Keratinocyte (primary cell): ENCODE measurements at regions not wholly inside any gene's neighbourhood (a gene's known extent, or its start where the extent isn't known, plus 50 kb on each side); places are given as distances from the start of the nearest gene placed in this dataset.

ENCODE experiments used
- DNase-seq: peaks from one replicate; pipeline ENCODE4 v3.0.0-alpha.2; 2011; ENCODE audit warnings: low read depth, missing footprints, low spot score
- FAIRE-seq: peaks from 2 replicates; lab custom pipeline; 2011; peaks lifted over from hg19 to GRCh38; lab: Jason Lieb, UNC
- H2AFZ ChIP-seq: 2 replicates; pipeline ENCODE4 v1.6.0; 2012; ENCODE audit warnings: low read length, control low read depth, inconsistent platforms; ENCODE audit not compliant: control insufficient read depth
- H3K27ac ChIP-seq: 2 replicates; pipeline ENCODE4 v1.5.1; 2011; ENCODE audit warnings: low read length; ENCODE audit not compliant: control insufficient read depth, insufficient read depth
- H3K27me3 ChIP-seq: 3 replicates; pipeline ENCODE4 v1.6.0; 2011; ENCODE audit warnings: low read length; ENCODE audit not compliant: control insufficient read depth, insufficient read depth; ENCODE audit errors: extremely low read depth
- H3K36me3 ChIP-seq, 2 experiments: 2 replicates in 1 of 2; 3 replicates in 1 of 2; pipeline ENCODE4 v1.5.1; 2011; ENCODE audit warnings: low read length in 2 of 2, mild to moderate bottlenecking in 1 of 2; ENCODE audit not compliant: control insufficient read depth in 2 of 2, insufficient read depth in 2 of 2; ENCODE audit errors: extremely low read depth in 1 of 2
- H3K4me1 ChIP-seq: 3 replicates; pipeline ENCODE4 v1.5.1; 2011; ENCODE audit warnings: low read length; ENCODE audit not compliant: control insufficient read depth, insufficient read depth; ENCODE audit errors: extremely low read depth
- H3K4me2 ChIP-seq: 3 replicates; pipeline ENCODE4 v1.6.0; 2011; ENCODE audit warnings: low read depth, low read length; ENCODE audit not compliant: control insufficient read depth, insufficient read depth; ENCODE audit errors: extremely low read depth
- H3K4me3 ChIP-seq, 3 experiments: fragments of 200-600 bp in 1 of 3; sonication (generic) in 1 of 3; 2 replicates in 2 of 3; 3 replicates in 1 of 3; pipeline ENCODE4 v1.5.1; 2011 to 2016; ENCODE audit warnings: low read length in 3 of 3, mild to moderate bottlenecking in 3 of 3, control low read depth in 2 of 3, inconsistent platforms in 1 of 3, low read depth in 1 of 3, mixed read lengths in 1 of 3, mixed run types in 1 of 3, moderate library complexity in 1 of 3; ENCODE audit not compliant: control insufficient read depth in 2 of 3, insufficient read depth in 2 of 3; ENCODE audit errors: extremely low read depth in 1 of 3
- H3K79me2 ChIP-seq: 2 replicates; pipeline ENCODE4 v1.6.0; 2012; ENCODE audit warnings: low read length; ENCODE audit not compliant: control insufficient read depth, insufficient read depth
- H3K9ac ChIP-seq: 3 replicates; pipeline ENCODE4 v1.6.0; 2011; ENCODE audit warnings: low read length; ENCODE audit not compliant: control insufficient read depth, insufficient read depth; ENCODE audit errors: extremely low read depth
- H3K9me1 ChIP-seq: 3 replicates; pipeline ENCODE4 v1.6.0; 2011; ENCODE audit warnings: low read length; ENCODE audit not compliant: control insufficient read depth, insufficient read depth; ENCODE audit errors: extremely low read depth
- H3K9me3 ChIP-seq: 2 replicates; pipeline ENCODE4 v1.5.1; 2012; ENCODE audit warnings: low read depth, low read length; ENCODE audit not compliant: control insufficient read depth
- H4K20me1 ChIP-seq: 3 replicates; pipeline ENCODE4 v1.6.0; 2011; ENCODE audit warnings: low read length; ENCODE audit not compliant: control insufficient read depth, insufficient read depth; ENCODE audit errors: extremely low read depth
- CTCF ChIP-seq, 3 experiments: IDR thresholded peaks in 1 of 3; conservative IDR thresholded peaks in 1 of 3; optimal IDR thresholded peaks in 1 of 3; 2 replicates in 2 of 3; 3 replicates in 1 of 3; pipeline versions ENCODE3 to v1.5.1; 2011; ENCODE audit warnings: low read length in 3 of 3, mild to moderate bottlenecking in 3 of 3, moderate library complexity in 2 of 3, control low read depth in 1 of 3, inconsistent platforms in 1 of 3; ENCODE audit not compliant: insufficient read depth in 2 of 3; ENCODE audit errors: extremely low read depth in 1 of 3
- EZH2 ChIP-seq: IDR thresholded peaks from one replicate; pipeline ENCODE4 v1.6.1; 2012; ENCODE audit warnings: inconsistent platforms, mild to moderate bottlenecking, low read length, moderate library complexity
- dilution Hi-C: fragments of 300-500 bp; cut with MboI; formaldehyde crosslinking; loops from one replicate; pipeline ENCODE4 v1.7.0; 2020; ENCODE audit warnings: low sequenced_read_pairs; ENCODE audit not compliant: extremely low pct_ligation_motif_present
- small RNA-seq, 3 experiments: library from RNA; depleted of rRNA; stranded (forward); fragments of <200 nt; gene quantifications; one replicate each; pipeline ENCODE3, GENCODE V24; 2012; ENCODE audit warnings: low read depth in 3 of 3, low replicate concordance in 1 of 3; ENCODE audit not compliant: insufficient read length in 3 of 3

DNA sequence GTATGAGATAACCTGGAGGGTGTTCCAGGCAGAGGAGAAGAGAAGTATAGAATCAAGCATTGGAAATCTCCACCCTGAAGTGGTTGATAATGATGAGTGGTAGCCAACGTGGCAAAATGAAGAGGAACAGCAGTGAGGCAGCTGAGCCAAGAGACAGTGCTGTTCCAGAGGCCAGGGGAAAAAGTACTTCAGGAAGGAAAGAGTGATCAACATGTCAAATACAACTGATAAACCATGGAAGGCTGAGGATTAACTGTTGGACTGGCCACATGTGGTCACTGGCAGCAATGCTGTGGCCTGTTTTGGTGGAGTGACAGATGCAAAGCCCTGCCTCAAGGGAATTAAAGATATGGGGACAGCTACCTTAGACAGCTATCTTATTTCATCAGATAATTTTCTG lies 51.9 kb upstream of the RMP24 start:
- DNase-seq = no peak
- Histone ChIP-seq H4K20me1 (no peaks in the 10 kb centered on the region), H3K79me2 (no peaks in the 10 kb centered on the region), H3K4me1 (peaks cover 7% of the 10 kb centered on the region), H3K9me3 (no peaks in the 10 kb centered on the region), H3K9me1 (no peaks in the 10 kb centered on the region), H3K27ac (no peak overlapping the region), H3K4me2 (no peak overlapping the region), H3K9ac (no peak overlapping the region), H3K4me3 (no peak overlapping the region), H3K27me3 (no peaks in the 10 kb centered on the region), H3K36me3 (no peaks in the 10 kb centered on the region), H2AFZ (no peak overlapping the region)
- dilution Hi-C loops = no loop called here
- TF ChIP-seq EZH2 (no peak), CTCF (optimal IDR thresholded peaks at IDR 0.05 in 1 of 3, IDR thresholded peaks at IDR 0.05 in 1 of 3, conservative IDR thresholded peaks at IDR 0.05 in 1 of 3; ENCODE audit: extremely low read depth in 1 of 3, insufficient read depth in 2 of 3, low read length in 3 of 3) (no peak)
- FAIRE-seq = no peak

Small RNAs in the stretch of these regions (small RNA-seq; reads per million reads assigned to genes)
- 27.2 to 696 (median 139) reads per million in 3 experiments for gene MIR187
